ENCODE measurements at regions not wholly inside any gene's neighbourhood (a gene's known extent, or its start where the extent isn't known, plus 50 kb on each side); places are given as distances from the start of the nearest gene placed in this dataset.

GRCh38 chr6:43943781-43944250, 173.8 kb downstream of the VEGFA start:
- H2BK12ac ChIP-seq (ENCODE audit: insufficient read length, low read depth, low read length), result no peak overlapping the region
- H2BK5ac ChIP-seq (ENCODE audit: insufficient read length, low read length), result no peak overlapping the region
- H3K14ac ChIP-seq (ENCODE audit: insufficient read depth, low read length), result no peak overlapping the region
- DNase-seq, result peak; percentile 28
- Mint-ChIP-seq H3K36me3 (ENCODE audit: insufficient read depth in 1 of 3, low read depth in 3 of 3) (peaks cover 0 to 4% (median 0%) of the 10 kb centered on the region in 3 experiments; a peak in 2 of 7 replicates), H3K4me3 (no peak overlapping the region; a peak in 1 of 5 replicates), H3K27ac (no peak overlapping the region), H3K9me3 (peaks cover 0 to 3% of the 10 kb centered on the region in 2 experiments; a peak in 3 of 5 replicates), H3K4me1 (peaks cover 13 to 23% of the 10 kb centered on the region in 2 experiments), H3K27me3 (ENCODE audit: low read depth) (no peaks in the 10 kb centered on the region)
- no peaks in the 10 kb centered on the region for H3K23me2 ChIP-seq (ENCODE audit: insufficient read length, low read depth, low read length, poor library complexity, severe bottlenecking)
- H2AK5ac ChIP-seq (ENCODE audit: insufficient read length, low read length), result no peak overlapping the region
- no peak overlapping the region for H3K18ac ChIP-seq (ENCODE audit: insufficient read length, low read depth, low read length)
- H3K4me2 ChIP-seq (ENCODE audit: insufficient read depth, insufficient read length, low read length), result no peak overlapping the region
- H3K56ac ChIP-seq (ENCODE audit: insufficient read length, low read depth, low read length), result no peak overlapping the region
- no peaks in the 10 kb centered on the region for H4K20me1 ChIP-seq (ENCODE audit: control insufficient read depth, insufficient read depth, insufficient read length)
- no CpG with 5 or more reads among the region's 6 CpGs for WGBS (ENCODE audit: extremely low coverage, insufficient read length, low lambda C conversion rate)
- no peak overlapping the region for H2BK120ac ChIP-seq (ENCODE audit: low read depth, low read length, poor library complexity, severe bottlenecking)
- no peak overlapping the region for H2BK15ac ChIP-seq (ENCODE audit: low read depth, low read length)
- H3K79me2 ChIP-seq (ENCODE audit: insufficient read depth, low read length), result no peaks in the 10 kb centered on the region
- no peak overlapping the region for H3K27ac ChIP-seq (ENCODE audit: insufficient read length, low read depth, low read length)
- TF ChIP-seq CTCF (conservative IDR thresholded peaks at IDR 0.05), result no peak
- no peaks in the 10 kb centered on the region for H3K79me1 ChIP-seq (ENCODE audit: insufficient read depth, low read depth, low read length, poor library complexity, severe bottlenecking)
- no peak overlapping the region for H3K9ac ChIP-seq (ENCODE audit: extremely low read depth, insufficient read length, low read length)
- H4K91ac ChIP-seq (ENCODE audit: insufficient read length, low read depth, low read length), result no peak overlapping the region
- no peaks in the 10 kb centered on the region for H3K27me3 ChIP-seq (ENCODE audit: insufficient read depth, low read length)
- H2AFZ ChIP-seq (ENCODE audit: low read length), result no peak overlapping the region
- no peak overlapping the region for H3K4ac ChIP-seq (ENCODE audit: low read depth, low read length)
- no peaks in the 10 kb centered on the region for H3K9me3 ChIP-seq (ENCODE audit: control insufficient read depth, low read depth, low read length)
- H4K5ac ChIP-seq (ENCODE audit: insufficient read length, low read depth, low read length), result no peak overlapping the region
- no peak overlapping the region for H3T11ph ChIP-seq (ENCODE audit: low read length)
- no peak overlapping the region for H2BK20ac ChIP-seq (ENCODE audit: low read depth, low read length, poor library complexity, severe bottlenecking)
- no peaks in the 10 kb centered on the region; the same call in 1 of the 2 replicates for H3K4me1 ChIP-seq (ENCODE audit: insufficient read depth, low read length)
- H4K8ac ChIP-seq (replicated peaks; ENCODE audit: insufficient read length, low read depth, low read length), result no peak overlapping the region
- H3K23ac ChIP-seq (ENCODE audit: insufficient read length, low read depth, low read length), result no peak overlapping the region
